Peyer's patch (tissue), 4 donors: ENCODE measurements at regions not wholly inside any gene's neighbourhood (a gene's known extent, or its start where the extent isn't known, plus 50 kb on each side); places are given as distances from the start of the nearest gene placed in this dataset.

Experiments
- DNase-seq, 3 donors: peaks; one replicate each; pipeline ENCODE4 v3.0.0-alpha.2; 2017 to 2019
- H3K27ac ChIP-seq, 4 donors: fragments of 200-600 bp; sonication (generic); one replicate each; pipeline ENCODE4 v1.5.1; 2016 to 2019
- H3K27me3 ChIP-seq, 2 donors: fragments of 200-600 bp; sonication (generic); one replicate each; pipeline ENCODE4 v1.5.1; 2019
- H3K36me3 ChIP-seq, 3 donors: fragments of 200-600 bp; sonication (generic); one replicate each; pipeline ENCODE4 v1.5.1; 2016 to 2019
- H3K4me1 ChIP-seq, 4 donors: fragments of 200-600 bp; sonication (generic); one replicate each; pipeline ENCODE4 v1.5.1; 2016 to 2019
- H3K4me3 ChIP-seq, 4 donors: fragments of 200-600 bp; sonication (generic); 1 replicate in 3 of 4; 2 replicates in 1 of 4; pipeline ENCODE4 v1.5.1; 2016 to 2019; ENCODE audit warnings: mild to moderate bottlenecking in 1 of 4
- H3K9me3 ChIP-seq, 4 donors: fragments of 200-600 bp; sonication (generic); one replicate each; pipeline ENCODE4 v1.5.1; 2016 to 2019; ENCODE audit warnings: mild to moderate bottlenecking in 1 of 4
- POLR2A ChIP-seq, 2 donors: fragments of 450-650 bp; IDR thresholded peaks; one replicate each; pipeline ENCODE4 v1.5.1; 2017; ENCODE audit warnings: antibody characterized with exemption in 2 of 2, mild to moderate bottlenecking in 2 of 2, moderate library complexity in 2 of 2
- TF ChIP-seq, protein P1 (sequence below), 6 experiments: fragments of 450-650 bp in 4 of 6; fragments of 200-600 bp in 2 of 6; sonication (generic) in 1 of 6; IDR thresholded peaks; one replicate each; pipeline ENCODE4 v1.5.1; 2017 to 2019; ENCODE audit warnings: antibody characterized with exemption in 6 of 6, mild to moderate bottlenecking in 3 of 6, moderate library complexity in 1 of 6

DNA sequence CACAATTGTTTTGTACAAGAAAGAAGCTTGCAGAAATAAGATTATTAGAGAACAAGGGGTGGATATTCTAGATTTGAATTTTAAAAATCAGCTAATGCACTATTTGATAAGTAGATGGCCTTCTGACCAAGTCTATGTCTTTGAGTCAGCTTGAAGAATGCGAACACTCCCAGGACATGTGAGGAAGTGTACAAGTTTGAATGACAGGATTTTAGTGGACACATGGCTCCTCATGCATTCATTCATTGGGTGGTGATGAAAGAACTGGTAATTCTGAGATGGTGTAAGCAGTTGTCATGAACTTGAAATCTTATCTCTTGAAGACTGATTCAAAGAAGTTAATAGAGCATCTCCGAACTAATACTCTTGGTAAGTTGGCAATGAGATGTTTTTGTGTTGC is 548.2 kb upstream of the CNKSR2 start:
- no peak for DNase-seq
- no peak overlapping the region for H3K4me3 ChIP-seq
- TF ChIP-seq, protein P1, sequence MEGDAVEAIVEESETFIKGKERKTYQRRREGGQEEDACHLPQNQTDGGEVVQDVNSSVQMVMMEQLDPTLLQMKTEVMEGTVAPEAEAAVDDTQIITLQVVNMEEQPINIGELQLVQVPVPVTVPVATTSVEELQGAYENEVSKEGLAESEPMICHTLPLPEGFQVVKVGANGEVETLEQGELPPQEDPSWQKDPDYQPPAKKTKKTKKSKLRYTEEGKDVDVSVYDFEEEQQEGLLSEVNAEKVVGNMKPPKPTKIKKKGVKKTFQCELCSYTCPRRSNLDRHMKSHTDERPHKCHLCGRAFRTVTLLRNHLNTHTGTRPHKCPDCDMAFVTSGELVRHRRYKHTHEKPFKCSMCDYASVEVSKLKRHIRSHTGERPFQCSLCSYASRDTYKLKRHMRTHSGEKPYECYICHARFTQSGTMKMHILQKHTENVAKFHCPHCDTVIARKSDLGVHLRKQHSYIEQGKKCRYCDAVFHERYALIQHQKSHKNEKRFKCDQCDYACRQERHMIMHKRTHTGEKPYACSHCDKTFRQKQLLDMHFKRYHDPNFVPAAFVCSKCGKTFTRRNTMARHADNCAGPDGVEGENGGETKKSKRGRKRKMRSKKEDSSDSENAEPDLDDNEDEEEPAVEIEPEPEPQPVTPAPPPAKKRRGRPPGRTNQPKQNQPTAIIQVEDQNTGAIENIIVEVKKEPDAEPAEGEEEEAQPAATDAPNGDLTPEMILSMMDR (IDR thresholded peaks at IDR 0.05): no peak
- TF ChIP-seq POLR2A (IDR thresholded peaks at IDR 0.05): no peak

DNA sequence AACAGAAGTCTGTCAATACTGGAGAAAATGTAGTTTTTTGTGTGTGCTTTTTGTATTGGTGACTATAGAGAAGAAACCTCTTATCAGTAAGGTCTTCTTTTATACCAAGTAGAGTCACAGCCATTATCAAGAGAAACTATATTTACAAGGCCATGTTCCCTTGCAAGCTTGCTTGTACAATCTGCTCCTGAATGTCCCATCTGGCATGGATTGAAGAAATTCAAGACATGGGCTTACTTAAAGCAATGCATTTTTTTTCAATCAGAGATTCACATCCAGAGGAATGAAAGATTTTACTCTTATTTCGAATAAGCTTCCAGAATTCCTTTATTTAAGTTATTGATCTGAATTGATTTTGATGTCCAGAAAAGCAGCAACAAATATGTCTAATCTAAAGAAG is 537.3 kb upstream of the RPS6KA3 start:
- Histone ChIP-seq H3K9me3 (no peaks in the 10 kb centered on the region), H3K27ac (no peak overlapping the region), H3K4me1 (no peaks in the 10 kb centered on the region), H3K27me3 (no peaks in the 10 kb centered on the region), H3K4me3 (no peak overlapping the region), H3K36me3 (no peaks in the 10 kb centered on the region)
- no peak for DNase-seq
- TF ChIP-seq POLR2A (IDR thresholded peaks at IDR 0.05): no peak
- TF ChIP-seq, protein P1 (IDR thresholded peaks at IDR 0.05): no peak

More for the DNA sequence above, 548.2 kb upstream of the CNKSR2 start:
- no peaks in the 10 kb centered on the region for H3K36me3 ChIP-seq
- H3K4me1 ChIP-seq: no peaks in the 10 kb centered on the region
- H3K27me3 ChIP-seq: no peaks in the 10 kb centered on the region
- H3K9me3 ChIP-seq: no peaks in the 10 kb centered on the region
- H3K27ac ChIP-seq: no peak overlapping the region

DNA sequence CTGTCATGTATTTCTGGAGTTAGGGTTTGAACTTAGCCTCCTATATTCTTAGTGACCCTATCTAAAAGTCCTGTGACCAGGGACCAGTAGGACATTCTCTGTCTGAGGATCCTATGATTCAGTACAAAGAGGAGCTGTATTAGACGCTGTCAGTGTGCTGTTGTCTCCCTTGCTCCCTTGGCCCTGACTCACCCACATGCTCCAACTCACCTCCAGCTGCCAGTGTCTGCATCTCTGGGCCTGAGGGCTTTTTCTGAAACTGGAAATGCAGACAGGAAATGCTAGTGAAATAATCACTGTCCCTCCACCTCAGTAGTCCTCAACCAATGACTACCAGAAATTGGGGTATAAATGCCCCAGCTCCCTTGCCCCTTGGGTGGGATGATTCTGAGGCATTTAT is 535.3 kb upstream of the RPS6KA3 start:
- no peak for DNase-seq
- Histone ChIP-seq H3K36me3 (no peaks in the 10 kb centered on the region), H3K4me3 (no peak overlapping the region), H3K9me3 (no peaks in the 10 kb centered on the region), H3K27ac (no peak overlapping the region), H3K4me1 (no peaks in the 10 kb centered on the region), H3K27me3 (no peaks in the 10 kb centered on the region)
- no peak for TF ChIP-seq POLR2A (IDR thresholded peaks at IDR 0.05)
- TF ChIP-seq, protein P1 (IDR thresholded peaks at IDR 0.05): no peak

DNA sequence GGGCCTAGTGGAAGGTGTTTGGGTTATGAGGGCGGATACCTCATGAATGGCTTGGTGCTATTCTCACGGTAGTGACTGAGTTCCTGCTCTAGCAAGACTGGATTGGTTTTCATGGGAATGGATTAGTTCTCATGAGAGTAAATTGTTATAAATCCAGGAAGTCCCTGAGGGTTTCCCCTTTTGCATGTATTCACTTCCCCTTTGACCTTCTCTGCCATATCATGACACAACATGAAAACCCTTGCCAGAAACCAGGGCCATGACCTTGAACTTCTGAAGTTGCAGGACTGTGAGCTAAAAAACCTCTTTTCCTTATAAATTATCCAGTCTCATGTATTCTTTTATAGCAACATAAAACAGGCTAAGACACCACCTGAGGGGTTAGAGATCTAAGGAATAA is 529.7 kb upstream of the RPS6KA3 start:
- Histone ChIP-seq H3K27me3 (no peaks in the 10 kb centered on the region), H3K9me3 (no peaks in the 10 kb centered on the region), H3K4me3 (no peak overlapping the region), H3K36me3 (no peaks in the 10 kb centered on the region), H3K27ac (no peak overlapping the region), H3K4me1 (no peaks in the 10 kb centered on the region)
- no peak for TF ChIP-seq POLR2A (IDR thresholded peaks at IDR 0.05)
- TF ChIP-seq, protein P1 (IDR thresholded peaks at IDR 0.05): no peak
- no peak for DNase-seq

DNA sequence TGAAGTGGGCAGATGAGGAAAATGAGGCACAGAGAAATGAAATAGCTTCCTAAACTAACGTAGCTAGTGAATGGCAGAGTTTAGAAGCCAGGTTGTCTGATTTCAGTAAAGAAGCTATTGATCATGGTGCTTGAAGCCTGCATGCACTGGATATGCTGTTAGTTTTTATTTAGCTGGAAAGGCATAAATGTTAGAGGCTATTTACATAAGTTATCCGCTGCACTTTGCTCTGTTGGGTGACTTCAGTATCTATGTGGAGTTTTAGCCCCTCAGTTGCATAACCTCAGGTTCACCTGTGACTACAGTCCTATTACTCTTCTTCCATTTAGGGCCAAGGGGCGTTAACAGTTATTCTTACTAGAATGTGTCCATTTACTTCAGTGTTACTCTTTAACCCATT is 522.4 kb upstream of the RPS6KA3 start:
- TF ChIP-seq POLR2A (IDR thresholded peaks at IDR 0.05): no peak
- TF ChIP-seq, protein P1 (IDR thresholded peaks at IDR 0.05): no peak
- no peak overlapping the region for H3K27ac ChIP-seq
- no peaks in the 10 kb centered on the region for H3K27me3 ChIP-seq
- H3K36me3 ChIP-seq: no peaks in the 10 kb centered on the region
- no peak for DNase-seq
- no peaks in the 10 kb centered on the region for H3K9me3 ChIP-seq
- H3K4me3 ChIP-seq: no peak overlapping the region
- H3K4me1 ChIP-seq: no peaks in the 10 kb centered on the region

DNA sequence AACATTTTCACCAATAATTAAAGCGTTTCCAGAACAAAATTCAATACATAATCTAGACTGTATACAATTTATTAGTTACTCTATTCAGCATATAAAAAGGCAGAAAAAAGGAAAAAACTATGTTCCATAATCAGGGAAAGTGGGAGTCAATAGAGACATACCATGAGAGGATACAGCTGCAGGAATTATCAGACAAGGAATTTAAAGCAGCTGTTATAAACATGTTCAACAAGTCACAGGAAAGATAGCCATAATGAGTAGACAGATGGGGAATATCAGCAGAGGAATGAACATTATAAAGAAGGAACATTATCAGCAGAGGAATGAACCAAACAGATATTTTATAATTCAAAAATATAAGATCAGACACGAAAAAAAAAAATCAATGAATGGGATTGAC is 500.6 kb upstream of the RPS6KA3 start:
- Histone ChIP-seq H3K27ac (no peak overlapping the region), H3K4me1 (no peaks in the 10 kb centered on the region), H3K27me3 (no peaks in the 10 kb centered on the region), H3K9me3 (no peaks in the 10 kb centered on the region), H3K36me3 (no peaks in the 10 kb centered on the region), H3K4me3 (no peak overlapping the region)
- no peak for TF ChIP-seq POLR2A (IDR thresholded peaks at IDR 0.05)
- TF ChIP-seq, protein P1 (IDR thresholded peaks at IDR 0.05): no peak
- DNase-seq: no peak
